ENCODE measurements at regions not wholly inside any gene's neighbourhood (a gene's known extent, or its start where the extent isn't known, plus 50 kb on each side); places are given as distances from the start of the nearest gene placed in this dataset.

GRCh38 chr4:59671037-59671436 is 1529.1 kb upstream of the ADGRL3 start:
- no peak for TF ChIP-seq POLR2A (IDR thresholded peaks at IDR 0.05)
- TF ChIP-seq CTCF (IDR thresholded peaks at IDR 0.05) = no peak

Data from lower leg skin (tissue), 3 donors.